Erythroblast (primary cell): ENCODE measurements at regions not wholly inside any gene's neighbourhood (a gene's known extent, or its start where the extent isn't known, plus 50 kb on each side); places are given as distances from the start of the nearest gene placed in this dataset.
"Not testable (repeated sequence)": the region's sequence is repeated elsewhere in the genome, so short reads cannot be mapped to it uniquely, and the experiment has no call there.

Experiments used
- DNase-seq, 2 experiments: peaks; one replicate each; lab custom pipeline; 2025; lab: John Stamatoyannopoulos, UW
- GATA1 ChIP-seq: IDR thresholded peaks from 2 replicates; pipeline ENCODE4 v1.6.1; 2011; ENCODE audit warnings: low read depth, mild to moderate bottlenecking, control low read depth, low read length, moderate library complexity
- POLR2A ChIP-seq: IDR thresholded peaks from 2 replicates; pipeline ENCODE4 v1.6.1; 2011; ENCODE audit warnings: mild to moderate bottlenecking, low read length

- TF ChIP-seq POLR2A (no peak), GATA1 (no peak)
- DNase-seq, result no peak
Observed at GRCh38 chr21:25188677-25189079, 418.6 kb downstream of the MRPL39 start.

- TF ChIP-seq GATA1 (no peak), POLR2A (no peak)
- DNase-seq, result no peak
Observed at GRCh38 chr21:25186273-25186672, 421.0 kb downstream of the MRPL39 start.

- DNase-seq, result no peak
- TF ChIP-seq POLR2A, result no peak
- no peak for TF ChIP-seq GATA1
Observed at GRCh38 chr21:25183577-25183976, 423.7 kb downstream of the MRPL39 start.

GRCh38 chr21:25181690-25182089, 425.6 kb downstream of the MRPL39 start:
- DNase-seq, result not testable (repeated sequence)

- TF ChIP-seq POLR2A, result no peak
- TF ChIP-seq GATA1, result no peak
- no peak for DNase-seq
Observed at GRCh38 chr21:25179116-25179515, 428.2 kb downstream of the MRPL39 start.

- DNase-seq, result no peak
- TF ChIP-seq GATA1 (no peak), POLR2A (no peak)
Observed at GRCh38 chr21:25176637-25177412, 430.5 kb downstream of the MRPL39 start.

- DNase-seq, result no peak
- TF ChIP-seq GATA1, result no peak
- no peak for TF ChIP-seq POLR2A
Observed at GRCh38 chr21:25175938-25176337, 431.3 kb downstream of the MRPL39 start.

GRCh38 chr21:25171438-25171837, 435.8 kb downstream of the MRPL39 start:
- TF ChIP-seq GATA1 (no peak), POLR2A (no peak)
- no peak for DNase-seq

- no peak for DNase-seq
Observed at GRCh38 chr21:25170681-25171080, 436.6 kb downstream of the MRPL39 start.

GRCh38 chr21:25169370-25169769, 437.9 kb downstream of the MRPL39 start:
- TF ChIP-seq POLR2A, result no peak
- no peak for TF ChIP-seq GATA1
- no peak for DNase-seq

More at GRCh38 chr21:25170681-25171080, 436.6 kb downstream of the MRPL39 start:
- TF ChIP-seq POLR2A (no peak), GATA1 (no peak)

GRCh38 chr21:25166904-25167303, 440.4 kb downstream of the MRPL39 start:
- not testable (repeated sequence) for DNase-seq

- DNase-seq, result no peak
- TF ChIP-seq GATA1 (no peak), POLR2A (no peak)
Observed at GRCh38 chr21:25161571-25161970, 445.7 kb downstream of the MRPL39 start.

GRCh38 chr21:25155020-25155419, 452.3 kb downstream of the MRPL39 start:
- DNase-seq, result not testable (repeated sequence)

GRCh38 chr21:25149022-25149421, 458.3 kb downstream of the MRPL39 start:
- no peak for DNase-seq
- TF ChIP-seq POLR2A (no peak), GATA1 (no peak)

GRCh38 chr21:25139414-25139813, 467.9 kb downstream of the MRPL39 start:
- DNase-seq, result no peak

GRCh38 chr21:25133939-25134338, 473.3 kb downstream of the MRPL39 start:
- DNase-seq, result no peak
- no peak for TF ChIP-seq GATA1
- no peak for TF ChIP-seq POLR2A

More at GRCh38 chr21:25139414-25139813, 467.9 kb downstream of the MRPL39 start:
- no peak for TF ChIP-seq GATA1
- no peak for TF ChIP-seq POLR2A
